IMR-90 (cell line): ENCODE measurements at regions not wholly inside any gene's neighbourhood (a gene's known extent, or its start where the extent isn't known, plus 50 kb on each side); places are given as distances from the start of the nearest gene placed in this dataset.

Experiments used
- ATAC-seq: fragments of 200-7000 bp; cut with Tn5 transposase; 2 replicates; pipeline ENCODE4 v1.9.1; 2020; ENCODE audit warnings: low read depth, mild to moderate bottlenecking, moderate library complexity
- BruUV-seq: library from RNA; stranded (reverse); fragments of 400-500 nt; replicated peaks from 2 replicates; lab custom pipeline; 2021; lab: Mats Ljungman, UMichigan
- CTCF ChIA-PET: fragments of 300-600 bp; formaldehyde crosslinking; extraction: SDS; loops from one replicate; lab custom pipeline; 2021; ENCODE audit warnings: antibody characterized with exemption; lab: Yijun Ruan, JAX
- POLR2A ChIA-PET: fragments of 300-600 bp; sonication (Branson Sonifier 250); formaldehyde crosslinking; loops from one replicate; lab custom pipeline; 2022; ENCODE audit warnings: antibody characterized with exemption; ENCODE audit not compliant: unreplicated experiment; lab: Charles Lee
- DNase-seq: peaks from one replicate; pipeline ENCODE4 v3.0.0; 2013
- H2AFZ ChIP-seq: replicated peaks from 2 replicates; pipeline ENCODE3; 2013; ENCODE audit warnings: low read length, mild to moderate bottlenecking; ENCODE audit not compliant: poor library complexity
- H2AK5ac ChIP-seq: 2 replicates; pipeline ENCODE4 v1.6.1; 2013; ENCODE audit warnings: low read depth, low read length, inconsistent platforms
- H2AK9ac ChIP-seq: replicated peaks from 2 replicates; pipeline ENCODE3; 2013; ENCODE audit warnings: mild to moderate bottlenecking, low read depth, low read length, moderate library complexity; ENCODE audit not compliant: poor library complexity
- H2BK120ac ChIP-seq: 2 replicates; pipeline ENCODE4 v1.6.1; 2013; ENCODE audit warnings: low read depth, low read length, inconsistent platforms
- H2BK15ac ChIP-seq: 3 replicates; pipeline ENCODE4 v1.6.1; 2013; ENCODE audit warnings: low read depth, low read length, inconsistent platforms
- H2BK20ac ChIP-seq: 2 replicates; pipeline ENCODE4 v1.6.1; 2013; ENCODE audit warnings: low read depth, mild to moderate bottlenecking, inconsistent platforms, low read length, moderate library complexity
- H2BK5ac ChIP-seq: 2 replicates; pipeline ENCODE4 v1.6.1; 2013; ENCODE audit warnings: mild to moderate bottlenecking, low read depth, low read length, inconsistent platforms; ENCODE audit not compliant: poor library complexity, severe bottlenecking
- H3K14ac ChIP-seq: replicated peaks from 2 replicates; pipeline ENCODE4 v1.6.1; 2013; ENCODE audit warnings: low read depth, low read length, inconsistent platforms
- H3K18ac ChIP-seq: 2 replicates; pipeline ENCODE4 v1.6.1; 2013; ENCODE audit warnings: low read depth, low read length, control low read depth
- H3K23ac ChIP-seq: 2 replicates; pipeline ENCODE4 v1.6.1; 2013; ENCODE audit warnings: low read depth, low read length, inconsistent platforms
- H3K27ac ChIP-seq: 2 replicates; pipeline ENCODE4 v1.5.1; 2013; ENCODE audit warnings: mild to moderate bottlenecking, control low read depth, low read length; ENCODE audit not compliant: insufficient read depth
- H3K27me3 ChIP-seq: 2 replicates; pipeline ENCODE4 v1.6.1; 2013; ENCODE audit warnings: low read length; ENCODE audit not compliant: control insufficient read depth, insufficient read depth
- H3K36me3 ChIP-seq: 2 replicates; pipeline ENCODE4 v1.6.1; 2013; ENCODE audit warnings: low read length, mixed read lengths; ENCODE audit not compliant: control insufficient read depth, insufficient read depth
- H3K4ac ChIP-seq: 2 replicates; pipeline ENCODE4 v1.6.1; 2013; ENCODE audit warnings: low read depth, low read length, inconsistent platforms
- H3K4me1 ChIP-seq: 2 replicates; pipeline ENCODE4 v1.6.1; 2013; ENCODE audit warnings: low read length, mixed read lengths; ENCODE audit not compliant: control insufficient read depth, insufficient read depth
- H3K4me2 ChIP-seq: 2 replicates; pipeline ENCODE4 v1.6.1; 2013; ENCODE audit warnings: low read depth, mild to moderate bottlenecking, control low read depth, low read length, moderate library complexity
- H3K4me3 ChIP-seq: 2 replicates; pipeline ENCODE4 v1.5.1; 2013; ENCODE audit warnings: low read depth, mild to moderate bottlenecking, control low read depth, low read length, moderate library complexity; ENCODE audit not compliant: insufficient read depth
- H3K56ac ChIP-seq: 2 replicates; pipeline ENCODE4 v1.6.1; 2013; ENCODE audit warnings: low read length, inconsistent platforms; ENCODE audit not compliant: insufficient read depth; ENCODE audit errors: extremely low read depth
- H3K79me1 ChIP-seq, 2 experiments: 2 replicates each; pipeline ENCODE4 v1.6.1; 2013; ENCODE audit warnings: low read length in 2 of 2, inconsistent platforms in 1 of 2, low read depth in 1 of 2
- H3K9ac ChIP-seq: 2 replicates; pipeline ENCODE4 v1.6.1; 2013; ENCODE audit warnings: low read depth, low read length, control low read depth
- H3K9me1 ChIP-seq: 2 replicates; pipeline ENCODE4 v1.6.1; 2013; ENCODE audit warnings: low read length, inconsistent platforms; ENCODE audit not compliant: insufficient read depth
- H3K9me3 ChIP-seq: 2 replicates; pipeline ENCODE4 v1.6.1; 2013; ENCODE audit warnings: low read length; ENCODE audit not compliant: control insufficient read depth, insufficient read depth
- H4K20me1 ChIP-seq: 2 replicates; pipeline ENCODE4 v1.6.1; 2013; ENCODE audit warnings: low read length, inconsistent platforms; ENCODE audit not compliant: insufficient read depth
- H4K5ac ChIP-seq: 2 replicates; pipeline ENCODE4 v1.6.1; 2013; ENCODE audit warnings: mild to moderate bottlenecking, low read depth, low read length, control low read depth
- H4K8ac ChIP-seq, 2 experiments: 2 replicates each; pipeline ENCODE4 v1.6.1; 2013; ENCODE audit warnings: low read depth in 2 of 2, low read length in 2 of 2, control low read depth in 1 of 2, inconsistent platforms in 1 of 2
- H4K91ac ChIP-seq: 2 replicates; pipeline ENCODE4 v1.6.1; 2013; ENCODE audit warnings: low read depth, low read length, inconsistent platforms; ENCODE audit not compliant: insufficient read depth
- BHLHE40 ChIP-seq: fragments of 150-350 bp; IDR thresholded peaks from 2 replicates; pipeline ENCODE4 v1.6.1; 2016; ENCODE audit warnings: mild to moderate bottlenecking, low read depth, low read length
- CEBPB ChIP-seq: IDR thresholded peaks from 2 replicates; pipeline ENCODE4 v1.6.1; 2012; ENCODE audit warnings: low read depth, low read length, improper control_type of control experiment
- CHD1 ChIP-seq: IDR thresholded peaks from 2 replicates; pipeline ENCODE4 v1.6.1; 2012; ENCODE audit warnings: low read depth, low read length, improper control_type of control experiment
- CTCF ChIP-seq: conservative IDR thresholded peaks from 2 replicates; pipeline ENCODE4 v1.5.1; 2012; ENCODE audit warnings: mild to moderate bottlenecking, low read depth, low read length, improper control_type of control experiment
- ELK1 ChIP-seq: fragments of 150-350 bp; IDR thresholded peaks from 2 replicates; pipeline ENCODE4 v1.6.1; 2016; ENCODE audit warnings: low read depth, mild to moderate bottlenecking, low read length, moderate library complexity, borderline replicate concordance
- FOS ChIP-seq: fragments of 150-350 bp; IDR thresholded peaks from 2 replicates; pipeline ENCODE4 v1.6.1; 2016; ENCODE audit warnings: low read depth, low read length
- MAFK ChIP-seq: IDR thresholded peaks from 2 replicates; pipeline ENCODE4 v1.6.1; 2012; ENCODE audit warnings: low read depth, low read length, improper control_type of control experiment
- MAZ ChIP-seq: IDR thresholded peaks from 2 replicates; pipeline ENCODE4 v1.6.1; 2012; ENCODE audit warnings: low read depth, mild to moderate bottlenecking, low read length, improper control_type of control experiment, moderate library complexity, borderline replicate concordance
- MXI1 ChIP-seq: IDR thresholded peaks from 2 replicates; pipeline ENCODE4 v1.6.1; 2012; ENCODE audit warnings: low read depth, mild to moderate bottlenecking, low read length, moderate library complexity, borderline replicate concordance
- NFE2L2 ChIP-seq: fragments of 150-350 bp; IDR thresholded peaks from 2 replicates; pipeline ENCODE4 v1.6.1; 2016; ENCODE audit warnings: low read depth, mild to moderate bottlenecking, low read length
- POLR2A ChIP-seq: IDR thresholded peaks from 2 replicates; pipeline ENCODE4 v1.6.1; 2012; ENCODE audit warnings: mild to moderate bottlenecking, low read depth, low read length
- RAD21 ChIP-seq: IDR thresholded peaks from 2 replicates; pipeline ENCODE4 v1.6.1; 2012; ENCODE audit warnings: low read length, improper control_type of control experiment
- RCOR1 ChIP-seq: IDR thresholded peaks from 2 replicates; pipeline ENCODE4 v1.6.1; 2012; ENCODE audit warnings: mild to moderate bottlenecking, low read length, improper control_type of control experiment; ENCODE audit not compliant: insufficient replicate concordance
- RFX5 ChIP-seq: IDR thresholded peaks from 2 replicates; pipeline ENCODE4 v1.8.0; 2012; ENCODE audit warnings: low read depth, mild to moderate bottlenecking, low read length, moderate library complexity
- SMC3 ChIP-seq: fragments of 150-350 bp; IDR thresholded peaks from 2 replicates; pipeline ENCODE4 v1.6.1; 2016; ENCODE audit warnings: low read depth, mild to moderate bottlenecking, antibody characterized with exemption, low read length, moderate library complexity
- USF2 ChIP-seq: fragments of 150-350 bp; IDR thresholded peaks from 2 replicates; pipeline ENCODE4 v1.6.1; 2017; ENCODE audit warnings: mild to moderate bottlenecking, antibody characterized with exemption, low read length, low read depth
- WGBS, 2 experiments: methylation state at CpG; one replicate each; pipeline versions ENCODE4 v1.1.5 to v1.1.7; 2013; ENCODE audit warnings: missing lambda C conversion rate in 2 of 2; ENCODE audit not compliant: insufficient read length in 1 of 2; ENCODE audit errors: extremely low coverage in 2 of 2; 5-methylcytosine and 5-hydroxymethylcytosine counted together
- dilution Hi-C: fragments of 300-500 bp; cut with HindIII; formaldehyde crosslinking; loops from one replicate; pipeline ENCODE4 v1.14.3; 2018; ENCODE audit warnings: low sequenced_read_pairs; ENCODE audit not compliant: unreplicated experiment
- in situ Hi-C: fragments of 300-500 bp; cut with MboI; formaldehyde crosslinking; loops from 3 replicates; pipeline ENCODE4 v1.14.3; 2019; ENCODE audit warnings: low sequenced_read_pairs, inconsistent platforms, mixed read lengths
- intact Hi-C: fragments of 100-400 bp; cut with micrococcal nuclease; formaldehyde crosslinking; loops from 2 replicates; pipeline ENCODE4 v1.10.0; 2022

GRCh38 chr12:97063292-97063935, 156.4 kb downstream of the NEDD1 start:
- Histone ChIP-seq H3K27ac (no peak overlapping the region), H3K9me3 (no peaks in the 10 kb centered on the region), H3K79me1 (no peaks in the 10 kb centered on the region), H2BK5ac (no peak overlapping the region), H2AFZ (no peak overlapping the region), H3K56ac (no peak overlapping the region), H3K14ac (no peak overlapping the region), H3K18ac (no peak overlapping the region), H2BK120ac (no peak overlapping the region), H3K23ac (no peak overlapping the region), H4K20me1 (no peaks in the 10 kb centered on the region), H3K9ac (no peak overlapping the region), H3K4me1 (no peaks in the 10 kb centered on the region), H3K27me3 (no peaks in the 10 kb centered on the region), H2BK20ac (no peak overlapping the region), H3K4me2 (no peak overlapping the region), H2AK9ac (no peak overlapping the region), H3K36me3 (no peaks in the 10 kb centered on the region), H3K9me1 (no peaks in the 10 kb centered on the region), H4K8ac (no peak overlapping the region), H2AK5ac (no peak overlapping the region), H4K5ac (no peak overlapping the region), H4K91ac (no peak overlapping the region), H3K4me3 (no peak overlapping the region), H3K4ac (no peak overlapping the region), H2BK15ac (no peak overlapping the region)
- intact Hi-C loops: no loop called here
- in situ Hi-C loops: no loop called here
- WGBS, 2 experiments: no CpG with 5 or more reads among the region's 1 CpG
- no peak for ATAC-seq
- no TSS peak for BruUV-seq
- TF ChIP-seq CTCF (no peak), USF2 (no peak), CEBPB (no peak), FOS (no peak), SMC3 (no peak), MXI1 (no peak), RAD21 (no peak), BHLHE40 (no peak), RFX5 (no peak), NFE2L2 (no peak), POLR2A (no peak), MAFK (no peak), RCOR1 (no peak), CHD1 (no peak), ELK1 (no peak), MAZ (no peak)
- ChIA-PET POLR2A (no interaction called here), CTCF (no interaction called here)
- dilution Hi-C loops: no loop called here
- no peak for DNase-seq
